ENCODE measurements at regions not wholly inside any gene's neighbourhood (a gene's known extent, or its start where the extent isn't known, plus 50 kb on each side); places are given as distances from the start of the nearest gene placed in this dataset.

DNA sequence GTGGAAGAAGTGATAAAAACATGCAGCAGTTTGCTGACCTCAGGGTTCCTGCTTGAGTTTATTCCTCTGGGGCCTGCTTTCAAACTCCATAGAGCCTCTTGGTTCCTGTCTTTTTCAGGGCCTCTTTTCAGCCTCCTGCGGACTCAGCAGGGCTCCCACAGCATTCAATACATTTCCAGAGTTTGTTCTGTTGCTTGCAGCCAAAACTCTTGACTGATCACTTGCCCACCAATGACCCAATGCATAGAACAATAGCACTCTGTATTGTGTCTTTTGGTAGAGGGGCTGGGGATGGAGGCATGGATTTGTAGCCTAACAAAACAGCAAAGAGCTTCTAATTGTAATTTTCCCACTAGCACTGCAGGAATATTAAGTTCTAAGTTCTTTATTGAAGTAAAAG lies 50.8 kb upstream of the CREB5 start:
- no peak for DNase-seq (ENCODE audit: low read depth)

DNA sequence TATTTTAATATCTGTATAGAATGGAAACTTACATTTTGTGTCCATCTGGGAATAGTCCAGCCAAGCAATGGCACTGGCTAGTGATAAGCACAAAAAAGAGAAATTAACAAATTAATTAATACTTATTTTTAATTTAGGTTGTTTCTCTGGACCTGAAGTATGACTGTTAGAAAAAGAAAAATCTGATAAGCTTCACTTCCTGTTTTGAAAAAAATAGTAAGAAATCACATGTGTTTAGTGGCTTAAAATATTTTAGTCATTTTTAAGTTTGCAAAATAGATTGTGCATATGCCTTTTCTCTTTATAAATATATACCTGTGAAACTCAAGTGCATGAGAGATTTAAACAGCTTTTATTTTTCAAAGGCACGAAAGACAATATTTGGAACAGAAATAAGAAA lies 50.1 kb upstream of the CREB5 start:
- DNase-seq (ENCODE audit: low read depth), result no peak

Data from fibroblast of gingiva (primary cell).